Liver (tissue), 8 donors: ENCODE measurements at regions not wholly inside any gene's neighbourhood (a gene's known extent, or its start where the extent isn't known, plus 50 kb on each side); places are given as distances from the start of the nearest gene placed in this dataset.

ENCODE experiments used
- DNase-seq: peaks from one replicate; pipeline ENCODE4 v3.0.0-alpha.2; 2017; ENCODE audit warnings: low spot score
- H3K27ac ChIP-seq, 2 donors: one replicate each; pipeline ENCODE4 v1.7.0; 2013; ENCODE audit warnings: inconsistent platforms in 2 of 2, low read length in 2 of 2, control low read depth in 1 of 2, low read depth in 1 of 2, mild to moderate bottlenecking in 1 of 2
- H3K27me3 ChIP-seq, 4 donors: one replicate each; pipeline versions ENCODE4 v1.6.1 to v1.7.0; 2013; ENCODE audit warnings: low read length in 3 of 4, inconsistent platforms in 1 of 4, mild to moderate bottlenecking in 1 of 4, moderate library complexity in 1 of 4; ENCODE audit not compliant: control insufficient read depth in 4 of 4, insufficient read depth in 4 of 4
- H3K36me3 ChIP-seq, 4 donors: one replicate each; pipeline versions ENCODE4 v1.6.1 to v1.7.0; 2013; ENCODE audit warnings: low read length in 3 of 4, mild to moderate bottlenecking in 3 of 4, low read depth in 1 of 4, moderate library complexity in 1 of 4; ENCODE audit not compliant: control insufficient read depth in 4 of 4, insufficient read depth in 3 of 4
- H3K4me1 ChIP-seq, 4 donors: one replicate each; pipeline versions ENCODE4 v1.6.1 to v1.7.0; 2013; ENCODE audit warnings: low read length in 3 of 4, mild to moderate bottlenecking in 3 of 4, moderate library complexity in 1 of 4; ENCODE audit not compliant: control insufficient read depth in 4 of 4, insufficient read depth in 4 of 4
- H3K4me3 ChIP-seq, 3 donors: one replicate each; pipeline versions ENCODE4 v1.6.1 to v1.7.0; 2013; ENCODE audit warnings: low read length in 3 of 3, control low read depth in 1 of 3, low read depth in 1 of 3, mild to moderate bottlenecking in 1 of 3
- H3K9ac ChIP-seq, 2 donors: one replicate each; pipeline ENCODE4 v1.7.0; 2013; ENCODE audit warnings: low read length in 2 of 2, mild to moderate bottlenecking in 2 of 2, moderate library complexity in 2 of 2, control low read depth in 1 of 2, low read depth in 1 of 2
- H3K9me3 ChIP-seq, 4 donors: one replicate each; pipeline versions ENCODE4 v1.6.1 to v1.7.0; 2013; ENCODE audit warnings: low read length in 3 of 4; ENCODE audit not compliant: control insufficient read depth in 4 of 4
- ATF3 ChIP-seq: IDR thresholded peaks from 2 replicates; pipeline ENCODE4 v1.6.1; 2016; ENCODE audit warnings: antibody characterized with exemption
- EGR1 ChIP-seq, 2 donors: IDR thresholded peaks; 2 replicates each; pipeline ENCODE4 v1.6.1; 2016 to 2018; ENCODE audit warnings: antibody characterized with exemption in 2 of 2, low read depth in 2 of 2
- FOXA1 ChIP-seq: IDR thresholded peaks from 2 replicates; pipeline ENCODE4 v1.6.1; 2016; ENCODE audit warnings: antibody characterized with exemption
- FOXA2 ChIP-seq: IDR thresholded peaks from 2 replicates; pipeline ENCODE4 v1.6.1; 2016; ENCODE audit warnings: antibody characterized with exemption
- GABPA ChIP-seq, 2 donors: IDR thresholded peaks in 1 of 2; conservative IDR thresholded peaks in 1 of 2; 2 replicates each; pipeline ENCODE4 v1.6.1; 2016; ENCODE audit warnings: antibody characterized with exemption in 2 of 2, mild to moderate bottlenecking in 1 of 2, moderate library complexity in 1 of 2
- HNF4A ChIP-seq, 2 donors: conservative IDR thresholded peaks; 2 replicates each; pipeline ENCODE4 v1.6.1; 2016; ENCODE audit warnings: antibody characterized with exemption in 2 of 2, mild to moderate bottlenecking in 2 of 2
- HNF4G ChIP-seq: IDR thresholded peaks from 2 replicates; pipeline ENCODE4 v1.6.1; 2016; ENCODE audit warnings: antibody characterized with exemption
- JUND ChIP-seq, 2 donors: IDR thresholded peaks; 2 replicates each; pipeline ENCODE4 v1.6.1; 2016; ENCODE audit warnings: antibody characterized with exemption in 2 of 2
- NR2F2 ChIP-seq: IDR thresholded peaks from 2 replicates; pipeline ENCODE4 v1.6.1; 2016; ENCODE audit warnings: antibody characterized with exemption
- RAD21 ChIP-seq, 2 donors: IDR thresholded peaks; 2 replicates each; pipeline ENCODE4 v1.6.1; 2016; ENCODE audit warnings: antibody characterized with exemption in 2 of 2, mild to moderate bottlenecking in 2 of 2
- REST ChIP-seq: IDR thresholded peaks from 2 replicates; pipeline ENCODE4 v1.6.1; 2016; ENCODE audit warnings: antibody characterized with exemption, mild to moderate bottlenecking
- RXRA ChIP-seq, 2 donors: IDR thresholded peaks; 2 replicates each; pipeline ENCODE4 v1.6.1; 2017 to 2018; ENCODE audit warnings: antibody characterized with exemption in 2 of 2, mild to moderate bottlenecking in 1 of 2
- SP1 ChIP-seq: IDR thresholded peaks from 2 replicates; pipeline ENCODE4 v1.6.1; 2018; ENCODE audit warnings: antibody characterized with exemption, mild to moderate bottlenecking
- TAF1 ChIP-seq: conservative IDR thresholded peaks from 2 replicates; pipeline ENCODE4 v1.6.1; 2016; ENCODE audit warnings: antibody characterized with exemption, mild to moderate bottlenecking
- YY1 ChIP-seq: IDR thresholded peaks from 2 replicates; pipeline ENCODE4 v1.6.1; 2016; ENCODE audit warnings: antibody characterized with exemption, mild to moderate bottlenecking
- WGBS: extraction: QIAGEN DNeasy Blood & Tissue Kit; methylation state at CpG from one replicate; pipeline ENCODE4 v1.1.7; 2013; 5-methylcytosine and 5-hydroxymethylcytosine counted together
- TF ChIP-seq, protein P1 (sequence below): fragments of 150-350 bp; IDR thresholded peaks from 2 replicates; pipeline ENCODE4 v1.5.1; 2017; ENCODE audit warnings: improper control_type of control experiment, low read depth, low read length; ENCODE audit not compliant: missing input control
- TF ChIP-seq, protein P2 (sequence below): IDR thresholded peaks from 2 replicates; pipeline ENCODE4 v1.6.1; 2016; ENCODE audit warnings: antibody characterized with exemption
- TF ChIP-seq, protein P3 (sequence below): IDR thresholded peaks from 2 replicates; pipeline ENCODE4 v1.6.1; 2016; ENCODE audit warnings: antibody characterized with exemption
- donor health status: healthy.
- donor health status: healthy.
- donor health status: healthy.
- donor health status: healthy.
- donor health status: healthy.

DNA sequence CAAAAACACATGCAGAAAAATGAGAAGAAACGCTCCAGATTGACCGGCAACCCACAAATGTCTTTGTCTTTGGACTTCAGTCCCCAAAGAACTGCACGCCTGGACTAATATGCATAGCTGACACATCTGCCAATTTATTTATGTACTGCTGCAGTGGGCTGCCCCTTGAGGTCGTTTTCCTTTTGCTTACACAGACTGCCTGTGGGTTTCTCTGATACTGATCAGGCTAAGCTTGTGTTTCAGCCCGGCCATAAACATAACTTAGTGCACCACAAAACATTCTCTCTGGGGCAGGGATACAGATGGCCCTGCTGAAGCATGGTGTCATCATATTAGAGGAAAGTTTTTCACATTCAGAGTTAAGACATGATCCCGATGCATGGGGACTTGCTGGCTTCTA is 75.4 kb downstream of the NUDT12 start:
- no peak overlapping the region for H3K27ac ChIP-seq
- peaks cover 0 to 4% (median 0%) of the 10 kb centered on the region in 4 donors for H3K27me3 ChIP-seq
- TF ChIP-seq, protein P1, sequence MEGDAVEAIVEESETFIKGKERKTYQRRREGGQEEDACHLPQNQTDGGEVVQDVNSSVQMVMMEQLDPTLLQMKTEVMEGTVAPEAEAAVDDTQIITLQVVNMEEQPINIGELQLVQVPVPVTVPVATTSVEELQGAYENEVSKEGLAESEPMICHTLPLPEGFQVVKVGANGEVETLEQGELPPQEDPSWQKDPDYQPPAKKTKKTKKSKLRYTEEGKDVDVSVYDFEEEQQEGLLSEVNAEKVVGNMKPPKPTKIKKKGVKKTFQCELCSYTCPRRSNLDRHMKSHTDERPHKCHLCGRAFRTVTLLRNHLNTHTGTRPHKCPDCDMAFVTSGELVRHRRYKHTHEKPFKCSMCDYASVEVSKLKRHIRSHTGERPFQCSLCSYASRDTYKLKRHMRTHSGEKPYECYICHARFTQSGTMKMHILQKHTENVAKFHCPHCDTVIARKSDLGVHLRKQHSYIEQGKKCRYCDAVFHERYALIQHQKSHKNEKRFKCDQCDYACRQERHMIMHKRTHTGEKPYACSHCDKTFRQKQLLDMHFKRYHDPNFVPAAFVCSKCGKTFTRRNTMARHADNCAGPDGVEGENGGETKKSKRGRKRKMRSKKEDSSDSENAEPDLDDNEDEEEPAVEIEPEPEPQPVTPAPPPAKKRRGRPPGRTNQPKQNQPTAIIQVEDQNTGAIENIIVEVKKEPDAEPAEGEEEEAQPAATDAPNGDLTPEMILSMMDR: no peak
- TF ChIP-seq RAD21 (IDR thresholded peaks at IDR 0.05): no peak
- TF ChIP-seq JUND (IDR thresholded peaks at IDR 0.05): no peak
- no peak for TF ChIP-seq HNF4A (conservative IDR thresholded peaks at IDR 0.05)
- TF ChIP-seq NR2F2: no peak
- no peak for TF ChIP-seq GABPA (IDR thresholded peaks at IDR 0.05 in 1 of 2, conservative IDR thresholded peaks at IDR 0.05 in 1 of 2)
- no peak for TF ChIP-seq ATF3
- TF ChIP-seq TAF1: no peak
- TF ChIP-seq, protein P2, sequence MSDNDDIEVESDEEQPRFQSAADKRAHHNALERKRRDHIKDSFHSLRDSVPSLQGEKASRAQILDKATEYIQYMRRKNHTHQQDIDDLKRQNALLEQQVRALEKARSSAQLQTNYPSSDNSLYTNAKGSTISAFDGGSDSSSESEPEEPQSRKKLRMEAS: no peak
- TF ChIP-seq FOXA2: no peak
- no peak for TF ChIP-seq SP1
- TF ChIP-seq EGR1 (IDR thresholded peaks at IDR 0.05; ENCODE audit: low read depth in 2 of 2): no peak
- TF ChIP-seq HNF4G: no peak
- no peak for TF ChIP-seq YY1
- no peak for TF ChIP-seq FOXA1
- TF ChIP-seq, protein P3, sequence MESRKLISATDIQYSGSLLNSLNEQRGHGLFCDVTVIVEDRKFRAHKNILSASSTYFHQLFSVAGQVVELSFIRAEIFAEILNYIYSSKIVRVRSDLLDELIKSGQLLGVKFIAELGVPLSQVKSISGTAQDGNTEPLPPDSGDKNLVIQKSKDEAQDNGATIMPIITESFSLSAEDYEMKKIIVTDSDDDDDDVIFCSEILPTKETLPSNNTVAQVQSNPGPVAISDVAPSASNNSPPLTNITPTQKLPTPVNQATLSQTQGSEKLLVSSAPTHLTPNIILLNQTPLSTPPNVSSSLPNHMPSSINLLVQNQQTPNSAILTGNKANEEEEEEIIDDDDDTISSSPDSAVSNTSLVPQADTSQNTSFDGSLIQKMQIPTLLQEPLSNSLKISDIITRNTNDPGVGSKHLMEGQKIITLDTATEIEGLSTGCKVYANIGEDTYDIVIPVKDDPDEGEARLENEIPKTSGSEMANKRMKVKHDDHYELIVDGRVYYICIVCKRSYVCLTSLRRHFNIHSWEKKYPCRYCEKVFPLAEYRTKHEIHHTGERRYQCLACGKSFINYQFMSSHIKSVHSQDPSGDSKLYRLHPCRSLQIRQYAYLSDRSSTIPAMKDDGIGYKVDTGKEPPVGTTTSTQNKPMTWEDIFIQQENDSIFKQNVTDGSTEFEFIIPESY: no peak
- no peak for TF ChIP-seq REST
- no peak for TF ChIP-seq RXRA (IDR thresholded peaks at IDR 0.05)
- no peak for DNase-seq
- no peaks in the 10 kb centered on the region for H3K9me3 ChIP-seq
- peaks cover 0 to 5% (median 2%) of the 10 kb centered on the region in 4 donors for H3K4me1 ChIP-seq
- no peak overlapping the region for H3K4me3 ChIP-seq
- 73% methylated on average over 6 of the region's 6 CpGs for WGBS
- H3K36me3 ChIP-seq: no peaks in the 10 kb centered on the region
- H3K9ac ChIP-seq: no peak overlapping the region

- DNase-seq: no peak
- Histone ChIP-seq H3K27me3 (peaks cover 0 to 4% (median 0%) of the 10 kb centered on the region in 4 donors), H3K9ac (no peak overlapping the region), H3K36me3 (no peaks in the 10 kb centered on the region), H3K4me1 (peaks cover 0 to 5% (median 2%) of the 10 kb centered on the region in 4 donors), H3K4me3 (no peak overlapping the region), H3K27ac (no peak overlapping the region), H3K9me3 (no peaks in the 10 kb centered on the region)
- TF ChIP-seq HNF4A (conservative IDR thresholded peaks at IDR 0.05): no peak
- no peak for TF ChIP-seq HNF4G
- TF ChIP-seq, protein P2: no peak
- no peak for TF ChIP-seq RXRA (IDR thresholded peaks at IDR 0.05)
- no peak for TF ChIP-seq YY1
- TF ChIP-seq ATF3: no peak
- TF ChIP-seq TAF1: no peak
- TF ChIP-seq, protein P1: no peak
- no peak for TF ChIP-seq EGR1 (IDR thresholded peaks at IDR 0.05; ENCODE audit: low read depth in 2 of 2)
- no peak for TF ChIP-seq JUND (IDR thresholded peaks at IDR 0.05)
- TF ChIP-seq GABPA (IDR thresholded peaks at IDR 0.05 in 1 of 2, conservative IDR thresholded peaks at IDR 0.05 in 1 of 2): no peak
- 84% methylated on average over 5 of the region's 5 CpGs for WGBS
Measured at GRCh38 chr5:103486739-103487138, 75.8 kb downstream of the NUDT12 start.
